Activated CD4-positive, CD25-positive, alpha-beta regulatory T cell treated with anti-CD3 and anti-CD28 coated beads, Interleukin-2, amount 50 U/mL, for 16 hours (primary cell): ENCODE measurements at regions not wholly inside any gene's neighbourhood (a gene's known extent, or its start where the extent isn't known, plus 50 kb on each side); places are given as distances from the start of the nearest gene placed in this dataset.
"Not testable (repeated sequence)": the region's sequence is repeated elsewhere in the genome, so short reads cannot be mapped to it uniquely, and the experiment has no call there.

Experiments
- DNase-seq: peaks from one replicate; pipeline ENCODE4 v3.0.0-alpha.2; 2020; ENCODE audit warnings: low read depth, low spot score

DNA sequence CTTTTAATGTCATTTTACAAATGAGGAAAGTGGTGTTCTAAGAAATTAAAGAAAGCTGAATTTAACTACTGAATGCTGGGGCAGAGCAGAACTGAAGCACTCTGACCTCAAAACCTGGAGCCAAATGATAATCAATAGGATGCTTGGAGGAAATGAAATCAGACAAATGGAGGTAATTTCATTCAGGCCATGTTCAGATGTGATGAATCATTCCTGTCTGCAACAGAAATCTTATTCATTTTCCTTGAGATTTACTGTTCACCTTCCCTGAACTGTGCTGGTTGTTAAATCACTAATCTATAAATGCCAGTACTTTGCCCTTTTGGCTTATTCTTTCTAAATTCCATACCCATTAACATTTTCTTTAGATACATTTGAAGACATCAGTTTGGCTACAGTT is 85.6 kb upstream of the SNX7 start:
- no peak for DNase-seq

DNA sequence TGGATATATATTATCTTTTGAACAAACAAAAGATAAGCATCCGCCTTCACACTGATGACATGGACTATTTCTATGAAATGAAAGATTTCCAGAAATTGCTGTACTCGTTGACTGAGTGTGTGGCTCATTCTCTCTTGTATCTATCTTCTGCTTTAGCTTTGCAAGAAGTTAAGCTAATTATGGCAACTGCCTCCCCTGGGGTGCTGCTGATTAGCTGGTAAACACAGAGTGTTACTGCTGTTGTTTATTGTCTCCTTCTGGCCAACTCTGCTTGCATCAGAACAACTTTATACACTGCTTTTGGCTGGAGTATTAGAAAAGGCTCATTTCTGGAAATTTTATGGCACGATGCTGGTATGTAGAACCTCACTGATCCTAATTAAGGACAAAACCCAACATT is 95.6 kb upstream of the SNX7 start:
- no peak for DNase-seq

DNA sequence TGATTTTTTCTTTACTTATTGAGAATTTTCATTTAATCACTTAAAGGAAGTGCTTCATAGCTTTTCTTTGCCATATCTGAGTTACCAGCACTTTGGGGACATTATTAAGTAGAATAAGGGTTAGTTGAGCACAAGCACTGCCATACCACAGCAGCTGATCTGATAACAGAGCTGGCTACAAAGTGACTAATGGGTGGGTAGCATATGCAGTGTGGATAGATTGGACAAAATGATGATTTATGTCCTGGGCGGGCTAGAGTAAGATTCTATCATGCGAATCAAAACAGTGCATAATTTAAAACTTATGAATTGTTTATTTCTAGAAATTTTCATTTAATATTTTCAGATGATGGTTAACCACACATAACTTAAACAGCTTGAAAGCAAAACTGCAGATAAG is 102.2 kb upstream of the SNX7 start:
- DNase-seq = no peak

DNA sequence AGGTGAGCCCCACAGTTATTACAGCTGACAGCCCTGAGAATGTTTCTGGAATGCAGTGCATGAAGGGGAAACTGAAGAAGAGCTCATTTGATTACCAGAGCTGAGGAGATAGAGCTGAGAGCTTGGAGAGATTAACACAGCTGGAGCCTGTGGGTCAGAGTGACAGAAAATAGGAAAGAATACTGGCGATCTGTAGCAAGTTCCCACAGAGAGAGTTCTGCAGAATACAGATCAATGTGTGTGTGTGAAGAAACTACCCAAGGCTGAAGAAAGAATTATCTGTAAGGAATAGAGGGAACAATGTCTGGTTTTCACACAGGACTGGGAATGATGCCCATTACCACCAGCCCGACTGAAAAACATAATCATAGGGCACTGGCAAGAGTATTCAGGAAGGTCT is 103.6 kb upstream of the SNX7 start:
- DNase-seq = no peak

DNA sequence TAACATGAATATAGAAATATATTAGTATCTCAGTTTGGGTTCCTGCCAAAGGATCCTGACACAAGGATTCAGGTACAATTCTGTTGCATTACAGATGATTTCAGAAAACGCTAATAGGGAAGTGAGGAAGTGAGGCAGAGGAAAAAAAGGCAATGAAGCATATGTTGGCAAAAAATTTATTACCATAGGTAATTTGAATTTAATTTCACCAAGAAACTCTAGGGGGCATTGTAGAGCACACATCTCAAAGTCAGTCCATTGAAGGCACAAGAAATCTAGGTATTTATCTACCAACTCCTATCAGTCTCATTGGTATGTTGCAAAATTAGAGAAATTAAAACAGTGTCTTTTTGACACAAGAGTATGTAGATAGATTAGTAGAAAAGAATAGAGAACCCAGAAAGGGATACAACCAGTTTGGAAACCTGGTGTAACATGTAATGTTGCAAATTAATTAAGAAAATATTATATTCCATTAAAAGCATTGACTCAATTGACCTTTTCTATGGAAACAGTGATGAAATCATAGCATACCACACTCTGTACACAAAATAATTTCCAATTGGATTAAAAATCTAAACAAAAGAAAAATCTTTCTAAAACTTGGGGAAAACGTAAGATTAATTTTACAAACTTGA is 104.9 kb upstream of the SNX7 start:
- DNase-seq = no peak

DNA sequence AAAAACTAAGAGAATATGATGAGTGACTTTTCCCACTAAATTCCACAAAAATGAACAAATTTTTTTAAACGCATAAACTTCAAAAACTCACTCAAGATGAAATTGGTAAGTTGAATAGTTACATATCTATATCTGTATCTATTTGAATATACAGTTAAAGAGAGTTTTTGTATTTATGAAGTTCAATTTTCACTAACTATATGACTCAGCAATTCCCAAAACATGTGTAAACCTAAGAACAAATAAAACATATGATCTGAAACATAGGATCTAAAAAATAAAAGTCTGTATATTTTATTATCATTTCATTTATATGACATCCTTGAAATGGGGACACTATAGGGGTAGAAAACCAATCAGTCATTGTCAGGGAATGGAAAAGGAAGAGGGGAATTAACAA is 105.7 kb upstream of the SNX7 start:
- no peak for DNase-seq

DNA sequence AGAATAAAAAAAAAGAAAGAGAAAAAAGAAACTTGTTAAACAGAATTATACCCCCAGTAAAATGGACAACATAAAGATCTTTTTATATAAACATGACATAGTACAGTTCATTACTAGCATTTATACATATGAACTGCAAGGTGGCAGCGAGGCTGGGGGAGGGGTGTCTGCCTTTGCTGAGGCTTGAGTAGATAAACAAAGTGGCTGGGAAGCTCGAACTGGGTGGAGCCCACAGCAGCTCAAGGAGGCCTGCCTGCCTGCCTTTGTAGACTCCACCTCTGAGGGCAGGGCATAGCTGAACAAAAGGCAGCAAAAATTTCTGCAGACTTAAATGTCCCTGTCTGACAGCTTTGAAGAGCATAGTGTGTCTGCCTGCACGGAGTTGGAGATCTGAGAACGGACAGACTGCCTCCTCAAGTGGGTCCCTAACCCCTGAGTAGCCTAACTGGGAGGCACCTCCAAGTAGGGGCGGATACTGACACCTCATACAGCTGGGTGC is 108.9 kb upstream of the SNX7 start:
- not testable (repeated sequence) for DNase-seq

DNA sequence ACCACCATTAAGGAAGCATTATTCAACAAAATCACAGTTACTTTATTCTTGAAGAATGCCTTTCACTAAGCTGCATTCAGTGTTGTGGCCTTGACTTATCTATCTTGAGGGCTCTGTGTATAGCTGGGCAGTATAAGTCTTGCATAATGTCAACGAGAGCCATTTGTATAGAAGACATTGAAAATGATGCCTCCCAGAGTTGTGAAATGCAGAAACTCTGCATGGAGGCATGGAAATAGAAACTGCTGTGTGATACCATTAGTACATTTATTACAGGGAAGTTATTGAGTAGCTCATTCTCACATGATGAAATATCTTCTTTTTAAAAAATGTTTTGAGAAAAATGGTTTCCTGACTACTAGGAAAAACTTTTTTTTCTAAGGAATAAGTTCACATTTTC is 111.4 kb upstream of the SNX7 start:
- DNase-seq = no peak

DNA sequence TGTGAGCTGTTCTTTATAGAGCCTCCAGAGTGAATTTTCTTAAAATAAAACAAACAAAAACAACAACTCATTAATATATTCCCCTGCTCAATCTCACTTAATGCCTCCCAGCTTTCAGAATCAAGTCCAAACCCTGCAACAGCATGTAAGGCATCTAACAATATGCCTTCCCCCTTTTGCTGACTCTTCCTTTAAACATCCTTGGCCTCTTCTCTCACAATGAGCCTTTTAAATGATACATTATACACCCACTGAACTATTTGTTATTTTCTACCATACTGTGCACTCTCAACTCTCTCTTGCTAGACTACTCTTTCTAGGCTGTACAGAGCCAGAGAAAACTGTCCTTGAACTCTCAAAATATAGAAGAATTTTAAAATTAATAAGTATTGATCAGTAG is 115.2 kb upstream of the SNX7 start:
- no peak for DNase-seq

DNA sequence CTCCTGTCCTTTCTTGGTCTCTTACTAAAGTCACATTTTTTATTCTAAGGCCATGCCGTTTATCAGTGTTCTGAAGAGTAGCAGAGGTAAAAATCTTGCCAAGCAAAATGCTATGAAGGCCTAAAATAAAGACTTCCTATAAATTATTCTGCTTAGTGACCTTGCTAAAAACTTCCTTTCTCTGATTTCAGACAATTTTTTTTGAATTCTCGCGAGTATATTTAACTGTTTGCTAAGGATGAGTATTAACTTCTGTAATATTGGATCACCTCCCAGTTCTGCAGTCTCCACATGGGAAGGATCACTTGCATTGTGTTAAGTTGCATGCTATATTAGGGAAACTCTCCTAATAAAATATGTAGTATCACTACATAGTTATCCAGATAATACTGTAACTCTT is 123.4 kb upstream of the SNX7 start:
- no peak for DNase-seq

DNA sequence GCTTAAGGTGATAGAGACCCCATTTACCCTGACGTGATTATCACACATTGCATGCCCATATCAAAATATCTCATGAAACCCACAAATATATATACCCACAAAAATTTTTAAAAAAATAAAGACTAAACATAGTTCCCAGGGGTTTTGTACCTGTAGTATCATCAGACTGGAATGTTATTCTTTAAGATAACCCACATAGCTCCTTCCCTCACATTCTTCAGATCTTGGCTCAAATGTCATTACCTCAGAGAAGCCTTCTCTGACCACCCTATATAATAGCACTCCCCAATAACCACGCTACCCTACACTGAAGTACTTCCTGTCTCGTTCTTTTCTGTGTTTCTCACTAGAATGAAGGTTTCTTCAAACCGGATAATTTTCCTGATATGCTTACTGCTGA is 138.3 kb upstream of the SNX7 start:
- DNase-seq = no peak

DNA sequence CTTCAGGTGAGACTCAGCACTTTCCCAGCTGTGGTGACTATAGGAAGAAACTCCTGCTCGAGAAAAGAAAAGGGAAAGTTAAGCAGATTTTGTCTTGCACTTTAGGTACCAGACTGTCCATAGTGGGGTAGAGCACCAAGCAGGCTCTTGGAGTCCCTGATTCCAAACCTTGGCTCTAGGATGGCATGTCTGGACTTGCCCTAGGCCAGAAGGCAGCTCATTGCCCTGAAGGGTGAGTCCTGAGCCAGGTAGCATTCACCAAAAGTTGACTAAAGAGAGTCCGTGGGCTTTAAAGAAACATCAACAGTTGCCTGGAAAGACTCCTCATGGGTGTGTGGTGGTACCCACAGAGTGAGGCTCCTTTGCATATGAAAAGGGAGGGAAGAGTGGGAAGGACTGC is 145.2 kb upstream of the SNX7 start:
- no peak for DNase-seq

DNA sequence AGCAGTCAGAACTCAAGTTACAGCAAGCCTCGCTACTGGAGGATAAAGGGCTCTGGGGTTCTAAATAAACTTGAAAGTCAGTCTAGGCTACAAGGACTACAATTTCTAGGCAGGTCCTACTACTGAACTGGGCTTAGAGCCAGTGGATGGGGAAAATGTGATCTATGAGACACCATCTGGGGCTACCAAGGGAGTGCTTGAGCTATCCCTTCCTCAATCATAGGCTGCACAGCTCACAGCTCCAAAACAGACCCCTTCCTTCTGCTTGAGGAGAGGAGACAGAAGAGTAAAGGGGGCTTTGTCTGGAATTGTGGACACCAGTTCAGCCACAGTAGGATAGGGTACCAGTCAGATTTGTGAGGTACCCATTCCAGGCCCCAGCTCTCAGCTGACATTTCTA is 145.8 kb upstream of the SNX7 start:
- no peak for DNase-seq

DNA sequence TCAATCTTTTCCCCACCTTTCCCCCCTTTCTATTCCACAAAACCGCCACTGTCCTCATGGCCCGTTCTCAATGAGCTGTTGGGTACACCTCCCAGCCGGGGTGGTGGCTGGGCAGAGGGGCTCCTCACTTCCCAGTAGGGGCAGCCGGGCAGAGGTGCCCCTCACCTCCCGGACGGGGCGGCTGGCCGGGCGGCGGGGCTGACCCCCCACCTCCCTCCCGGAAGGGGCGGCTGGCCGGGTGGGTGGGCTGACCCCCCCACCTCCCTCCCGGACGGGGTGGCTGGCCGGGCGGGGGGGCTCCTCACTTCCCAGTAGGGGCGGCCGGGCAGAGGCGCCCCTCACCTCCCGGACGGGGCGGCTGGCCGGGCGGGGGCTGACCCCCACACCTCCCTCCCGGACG is 149.3 kb upstream of the SNX7 start:
- not testable (repeated sequence) for DNase-seq

DNA sequence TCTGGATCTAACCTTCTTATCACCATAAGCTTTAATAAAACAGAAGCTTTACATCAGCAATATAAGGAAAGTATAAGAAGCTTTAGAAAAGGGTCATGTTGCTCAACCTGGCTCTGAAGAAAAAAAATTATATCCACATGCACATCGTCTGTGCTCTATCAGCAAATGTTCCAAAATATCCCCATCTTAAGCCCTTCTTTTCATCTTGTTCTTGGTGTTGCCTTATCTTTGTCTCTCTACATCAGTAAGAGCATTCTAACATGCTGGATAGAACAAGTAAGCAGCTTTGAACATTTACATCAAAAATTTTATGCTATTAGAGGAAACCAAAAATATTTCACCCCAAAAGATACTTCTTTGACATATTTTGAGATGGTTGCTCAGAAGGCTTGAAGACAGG is 157.8 kb upstream of the SNX7 start:
- no peak for DNase-seq

DNA sequence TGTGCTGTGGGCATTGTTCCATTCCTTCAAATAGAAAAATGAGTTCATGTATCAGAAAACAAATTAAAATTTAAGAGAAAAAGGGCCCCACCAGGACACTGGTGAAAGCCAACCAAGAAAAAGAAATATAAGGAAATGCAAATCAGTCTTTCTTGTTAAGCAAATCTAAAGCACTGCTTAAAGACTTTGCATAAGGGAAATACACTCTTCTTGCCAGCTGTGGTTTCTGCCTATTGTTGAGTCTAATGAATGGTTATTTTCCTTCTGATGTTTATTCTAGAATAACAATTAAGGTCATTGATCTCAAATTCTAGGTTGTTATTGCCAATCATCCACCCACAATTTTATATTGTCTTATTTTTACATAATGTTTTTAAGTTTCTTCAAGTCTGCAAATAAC is 158.6 kb upstream of the SNX7 start:
- no peak for DNase-seq

DNA sequence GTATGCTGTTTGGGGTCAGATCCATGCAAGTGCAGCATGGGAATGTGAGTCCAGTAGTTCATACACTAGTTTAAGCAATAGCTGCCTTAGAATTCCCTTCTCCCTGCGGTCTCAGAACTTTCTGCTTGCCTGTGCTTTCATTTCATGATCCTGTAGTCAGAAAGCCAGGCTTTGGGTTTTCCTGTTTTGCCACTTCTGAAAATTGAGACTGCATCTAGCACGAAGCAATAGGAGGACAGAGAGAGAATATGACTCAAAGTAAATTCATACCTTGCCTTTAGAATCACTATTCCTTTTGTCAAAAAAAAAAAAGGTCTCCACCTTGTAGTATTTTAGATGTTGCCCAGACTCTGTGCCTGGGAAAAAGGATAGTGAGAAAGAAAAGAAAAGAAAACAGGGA is 161.2 kb upstream of the SNX7 start:
- no peak for DNase-seq

DNA sequence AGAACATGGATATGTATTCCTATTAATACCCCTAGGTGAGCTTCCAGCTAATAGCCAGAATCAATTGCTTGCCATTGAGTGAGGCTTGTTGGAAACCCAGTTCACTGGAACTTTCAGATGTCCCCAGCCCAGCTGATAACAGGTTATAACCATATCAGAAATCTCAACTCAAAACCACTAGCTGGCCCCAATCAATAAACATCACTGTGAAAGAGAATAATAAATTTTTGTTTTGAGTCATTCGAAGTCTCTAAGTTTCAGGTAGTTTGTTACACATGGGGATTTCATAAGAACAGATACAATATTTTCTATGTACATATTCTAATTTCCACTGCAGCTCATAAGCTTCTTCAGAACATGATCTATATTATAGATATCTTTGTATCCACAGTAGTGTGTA is 162.9 kb upstream of the SNX7 start:
- no peak for DNase-seq

DNA sequence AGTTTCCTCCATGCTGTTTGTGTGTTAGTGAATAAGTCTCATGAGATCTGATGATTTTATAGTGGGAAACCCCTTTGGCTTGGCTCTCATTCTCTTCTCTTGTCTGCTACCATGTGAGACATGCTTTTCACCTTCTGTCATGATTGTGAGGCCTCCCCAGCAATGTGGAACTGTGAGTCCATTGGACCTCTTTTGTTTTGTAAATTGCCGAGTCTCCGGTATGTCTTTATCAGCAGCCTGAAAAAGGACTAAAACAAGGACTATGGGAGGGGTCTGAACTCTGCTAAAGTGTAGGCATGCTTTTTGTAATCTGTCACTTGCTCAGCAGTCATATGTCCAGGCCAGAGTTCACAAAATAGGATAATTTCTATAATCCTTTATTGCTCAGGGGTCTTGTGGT is 164.0 kb upstream of the SNX7 start:
- no peak for DNase-seq

DNA sequence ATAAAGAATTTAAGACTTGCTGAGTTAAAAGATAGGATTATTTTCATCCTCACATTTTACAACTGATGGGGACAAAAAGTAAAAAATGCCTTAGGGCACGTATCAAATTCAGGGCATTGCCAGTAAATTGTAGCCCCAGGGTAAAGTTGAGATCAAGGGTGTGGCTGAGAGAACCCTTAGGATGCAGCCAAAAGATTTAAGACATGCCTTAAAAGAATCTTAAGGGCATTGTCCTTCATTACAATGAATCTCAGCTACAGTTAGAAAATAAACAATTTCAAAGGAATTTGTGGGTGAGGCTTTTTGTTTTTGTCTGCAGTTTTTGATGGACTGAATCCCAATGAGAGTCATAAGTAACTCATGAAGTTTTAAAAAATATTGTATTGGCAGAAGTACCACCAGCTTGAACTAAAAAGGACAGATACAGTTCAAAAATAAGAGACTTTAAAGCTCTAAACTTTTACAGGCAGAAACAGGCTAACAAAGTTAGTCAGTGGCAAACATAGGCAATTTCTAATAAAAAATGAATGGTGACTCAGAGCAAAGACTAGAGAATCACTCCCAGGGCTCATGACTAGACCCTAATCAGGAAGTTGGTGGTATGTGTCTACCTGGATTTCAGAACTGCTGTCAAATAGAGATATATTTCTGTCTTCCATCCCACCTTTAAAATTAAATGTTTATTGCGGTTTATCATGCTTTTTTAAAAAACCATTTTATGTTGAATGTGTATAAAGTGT is 165.1 kb upstream of the SNX7 start:
- no peak for DNase-seq

DNA sequence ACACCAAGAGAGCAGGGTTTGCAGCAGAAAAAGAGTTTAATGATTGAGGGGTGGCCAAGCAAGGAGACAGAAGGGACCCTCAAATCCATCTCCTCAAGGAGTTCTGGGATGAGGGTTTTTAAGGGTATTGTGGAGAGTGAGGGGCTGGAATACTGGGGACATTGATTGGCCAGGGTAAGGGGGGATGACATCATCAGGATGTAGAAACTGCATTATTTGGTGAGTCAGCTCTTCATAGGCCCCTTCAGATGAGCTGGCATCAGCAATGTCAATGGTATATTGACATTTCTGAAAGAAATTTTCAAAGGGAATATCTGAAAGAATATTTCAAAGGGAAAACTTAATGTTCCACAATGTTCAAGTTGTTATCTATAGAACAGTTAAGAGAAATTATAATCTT is 168.1 kb upstream of the SNX7 start:
- no peak for DNase-seq

DNA sequence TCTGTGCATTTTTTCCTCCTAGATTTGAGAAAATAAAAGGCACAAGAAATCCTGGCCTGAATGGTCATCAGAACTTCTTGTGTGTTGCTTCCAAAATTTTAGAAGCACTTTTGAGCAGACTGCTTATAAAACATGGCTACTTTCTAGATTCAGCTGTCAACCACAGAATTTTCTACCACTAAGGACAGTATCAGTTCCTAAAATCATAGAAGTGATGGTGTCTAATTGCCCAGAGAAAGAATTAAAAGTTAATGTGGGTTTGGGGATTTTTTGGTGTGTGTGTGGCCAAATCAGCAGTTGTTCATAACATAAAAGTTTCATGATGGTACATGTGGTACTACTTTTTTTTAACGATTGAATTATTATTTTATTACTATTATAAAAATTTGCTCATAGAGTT is 171.4 kb upstream of the SNX7 start:
- no peak for DNase-seq

DNA sequence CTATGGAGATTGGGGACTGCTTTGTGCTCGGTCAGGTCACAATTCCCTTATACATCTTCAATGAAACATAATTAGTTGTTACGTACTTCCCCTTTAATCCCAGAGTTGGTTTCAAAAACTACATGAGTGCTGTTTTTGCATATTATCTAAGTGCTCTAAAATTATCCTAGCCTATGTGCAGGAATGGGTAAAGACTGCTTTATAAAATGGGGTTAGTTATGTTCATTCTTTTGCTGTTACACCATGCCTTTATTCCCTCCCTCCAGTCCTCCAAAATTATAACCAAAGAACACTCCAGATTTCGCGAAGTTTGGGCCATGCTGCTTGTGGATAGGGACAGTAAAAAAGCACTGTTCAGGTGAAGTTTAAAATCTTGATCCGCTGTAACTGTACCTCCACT is 173.9 kb upstream of the SNX7 start:
- DNase-seq = no peak

DNA sequence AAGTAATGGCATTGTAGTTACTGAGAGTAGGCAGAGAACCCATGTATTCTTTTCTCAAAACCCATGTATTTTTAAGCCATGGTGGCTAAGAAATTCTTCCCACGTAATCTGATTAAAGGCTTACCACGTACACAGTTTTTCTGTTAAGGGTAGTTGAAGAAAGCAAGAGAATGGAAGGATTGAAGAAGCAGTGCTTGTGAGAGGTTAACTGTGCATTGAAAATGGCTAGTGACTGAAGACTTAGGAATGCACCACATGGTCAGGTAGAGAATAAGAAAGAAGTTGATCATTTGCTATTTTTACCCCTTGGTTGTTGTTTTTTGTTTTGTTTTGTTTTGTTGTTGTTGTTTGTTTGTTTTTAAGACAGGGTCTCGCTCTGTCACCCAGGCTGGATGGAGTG is 178.9 kb upstream of the SNX7 start:
- no peak for DNase-seq
